ENCODE measurements at regions not wholly inside any gene's neighbourhood (a gene's known extent, or its start where the extent isn't known, plus 50 kb on each side); places are given as distances from the start of the nearest gene placed in this dataset.

GRCh38 chr7:50952120-50952519 lies 169.4 kb upstream of the GRB10 start:
- TF ChIP-seq, protein P1, sequence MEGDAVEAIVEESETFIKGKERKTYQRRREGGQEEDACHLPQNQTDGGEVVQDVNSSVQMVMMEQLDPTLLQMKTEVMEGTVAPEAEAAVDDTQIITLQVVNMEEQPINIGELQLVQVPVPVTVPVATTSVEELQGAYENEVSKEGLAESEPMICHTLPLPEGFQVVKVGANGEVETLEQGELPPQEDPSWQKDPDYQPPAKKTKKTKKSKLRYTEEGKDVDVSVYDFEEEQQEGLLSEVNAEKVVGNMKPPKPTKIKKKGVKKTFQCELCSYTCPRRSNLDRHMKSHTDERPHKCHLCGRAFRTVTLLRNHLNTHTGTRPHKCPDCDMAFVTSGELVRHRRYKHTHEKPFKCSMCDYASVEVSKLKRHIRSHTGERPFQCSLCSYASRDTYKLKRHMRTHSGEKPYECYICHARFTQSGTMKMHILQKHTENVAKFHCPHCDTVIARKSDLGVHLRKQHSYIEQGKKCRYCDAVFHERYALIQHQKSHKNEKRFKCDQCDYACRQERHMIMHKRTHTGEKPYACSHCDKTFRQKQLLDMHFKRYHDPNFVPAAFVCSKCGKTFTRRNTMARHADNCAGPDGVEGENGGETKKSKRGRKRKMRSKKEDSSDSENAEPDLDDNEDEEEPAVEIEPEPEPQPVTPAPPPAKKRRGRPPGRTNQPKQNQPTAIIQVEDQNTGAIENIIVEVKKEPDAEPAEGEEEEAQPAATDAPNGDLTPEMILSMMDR (IDR thresholded peaks at IDR 0.05) = no peak
- TF ChIP-seq POLR2AphosphoS5 (IDR thresholded peaks at IDR 0.05) = no peak
